ENCODE measurements at regions not wholly inside any gene's neighbourhood (a gene's known extent, or its start where the extent isn't known, plus 50 kb on each side); places are given as distances from the start of the nearest gene placed in this dataset.
"Not testable (repeated sequence)": the region's sequence is repeated elsewhere in the genome, so short reads cannot be mapped to it uniquely, and the experiment has no call there.

GRCh38 chr17:77635176-77635575, 323.3 kb upstream of the TNRC6C start:
- no peak for DNase-seq (ENCODE audit: low read depth in 2 of 3, low spot score in 1 of 3)

DNA sequence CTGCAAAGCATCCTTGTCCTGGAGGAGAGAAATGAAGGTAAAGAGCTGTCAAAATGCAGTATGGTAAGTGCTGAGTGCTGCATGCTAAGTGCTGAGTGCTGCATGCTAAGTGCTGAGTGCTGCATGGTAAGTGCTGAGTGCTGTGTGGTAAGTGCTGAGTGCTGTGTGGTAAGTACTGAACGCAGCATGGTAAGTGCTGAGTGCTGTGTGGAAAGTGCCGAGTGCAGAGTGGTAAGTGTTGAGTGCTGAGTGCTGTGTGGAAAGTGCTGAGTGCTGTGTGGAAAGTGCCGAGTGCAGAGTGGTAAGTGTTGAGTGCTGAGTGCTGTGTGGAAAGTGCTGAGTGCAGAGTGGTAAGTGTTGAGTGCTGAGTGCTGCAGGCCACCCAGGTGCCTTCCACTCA, 322.7 kb upstream of the TNRC6C start:
- not testable (repeated sequence) for DNase-seq (ENCODE audit: low read depth in 2 of 3, low spot score in 1 of 3)

DNA sequence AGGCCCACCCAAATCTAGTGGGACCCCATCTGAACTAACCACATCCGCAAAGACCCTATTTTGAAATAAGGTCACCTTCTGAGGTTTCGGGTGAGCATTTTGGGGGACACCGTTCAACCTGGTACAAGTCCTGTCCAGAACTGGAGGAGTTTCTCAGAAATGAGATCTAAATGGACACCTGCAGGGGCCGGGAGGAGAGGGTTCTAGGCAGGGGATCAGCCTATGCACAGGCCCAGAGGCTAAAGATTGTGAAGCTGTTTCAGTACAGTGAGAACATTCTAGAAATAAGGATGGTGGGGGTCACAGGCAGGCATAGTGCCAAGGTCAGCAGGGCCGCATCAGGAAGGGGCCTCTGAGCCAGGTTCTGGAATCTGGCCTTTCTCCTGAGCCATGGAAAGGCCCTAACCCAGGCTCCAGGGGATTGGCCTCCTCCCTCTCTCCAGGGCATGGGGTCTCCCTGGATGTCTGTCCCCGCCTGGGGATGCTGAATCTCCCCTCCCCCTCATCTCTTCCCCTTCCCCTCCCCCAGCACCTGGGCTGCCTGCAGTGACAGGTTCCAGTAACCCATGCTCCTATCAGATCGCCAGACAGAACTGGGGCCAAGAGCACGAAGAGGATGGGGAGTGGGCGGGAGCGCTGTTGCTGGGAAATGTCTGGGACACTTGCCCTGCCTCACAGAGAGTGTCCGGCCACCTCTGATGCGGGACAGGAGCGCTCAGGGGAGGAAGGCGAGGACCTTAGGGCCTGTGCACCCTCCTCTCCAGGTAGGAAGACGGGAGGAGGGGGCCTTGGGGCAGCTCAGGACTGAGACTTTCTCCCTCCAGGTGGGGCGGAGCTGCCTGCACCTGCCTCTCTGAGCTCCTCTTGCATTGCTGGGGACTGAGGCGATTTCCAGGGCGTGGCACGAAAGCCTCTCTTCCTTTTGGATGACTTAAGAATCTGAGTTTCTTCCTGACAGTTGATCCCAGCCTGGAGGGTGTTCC, 321.4 kb upstream of the TNRC6C start:
- DNase-seq (ENCODE audit: low read depth in 2 of 3, low spot score in 1 of 3), result no peak

- DNase-seq (ENCODE audit: low read depth in 2 of 3, low spot score in 1 of 3), result no peak
These were observed 320.5 kb upstream of the TNRC6C start for GRCh38 chr17:77637818-77638575.

GRCh38 chr17:77640252-77640651, 318.3 kb upstream of the TNRC6C start:
- DNase-seq (ENCODE audit: low read depth in 2 of 3, low spot score in 1 of 3), result no peak

GRCh38 chr17:77640916-77641605, 317.4 kb upstream of the TNRC6C start:
- DNase-seq (ENCODE audit: low read depth in 2 of 3, low spot score in 1 of 3), result no peak

DNA sequence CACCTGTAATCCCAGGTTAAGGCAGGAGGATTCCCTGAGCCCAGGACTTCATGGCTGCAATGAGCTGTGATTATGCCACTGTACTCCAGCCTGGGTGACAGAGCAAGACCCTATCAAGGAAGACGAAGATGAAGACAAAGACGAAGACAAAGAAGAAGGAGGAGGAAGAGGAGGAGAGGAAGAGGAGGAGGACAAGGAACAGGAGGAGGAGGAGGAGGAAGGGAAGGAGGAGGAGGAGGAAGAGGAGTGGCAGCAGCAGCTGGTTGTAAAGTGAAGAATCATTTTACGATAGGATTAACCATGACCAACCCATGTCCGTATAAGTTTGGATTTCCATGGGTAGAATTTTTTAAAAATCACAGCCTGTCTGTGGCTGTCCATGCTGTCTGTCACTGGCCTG, 316.8 kb upstream of the TNRC6C start:
- DNase-seq (ENCODE audit: low read depth in 2 of 3, low spot score in 1 of 3), result no peak

GRCh38 chr17:77644181-77645071, 314.1 kb upstream of the TNRC6C start:
- DNase-seq (ENCODE audit: low read depth in 2 of 3, low spot score in 1 of 3), result no peak

DNA sequence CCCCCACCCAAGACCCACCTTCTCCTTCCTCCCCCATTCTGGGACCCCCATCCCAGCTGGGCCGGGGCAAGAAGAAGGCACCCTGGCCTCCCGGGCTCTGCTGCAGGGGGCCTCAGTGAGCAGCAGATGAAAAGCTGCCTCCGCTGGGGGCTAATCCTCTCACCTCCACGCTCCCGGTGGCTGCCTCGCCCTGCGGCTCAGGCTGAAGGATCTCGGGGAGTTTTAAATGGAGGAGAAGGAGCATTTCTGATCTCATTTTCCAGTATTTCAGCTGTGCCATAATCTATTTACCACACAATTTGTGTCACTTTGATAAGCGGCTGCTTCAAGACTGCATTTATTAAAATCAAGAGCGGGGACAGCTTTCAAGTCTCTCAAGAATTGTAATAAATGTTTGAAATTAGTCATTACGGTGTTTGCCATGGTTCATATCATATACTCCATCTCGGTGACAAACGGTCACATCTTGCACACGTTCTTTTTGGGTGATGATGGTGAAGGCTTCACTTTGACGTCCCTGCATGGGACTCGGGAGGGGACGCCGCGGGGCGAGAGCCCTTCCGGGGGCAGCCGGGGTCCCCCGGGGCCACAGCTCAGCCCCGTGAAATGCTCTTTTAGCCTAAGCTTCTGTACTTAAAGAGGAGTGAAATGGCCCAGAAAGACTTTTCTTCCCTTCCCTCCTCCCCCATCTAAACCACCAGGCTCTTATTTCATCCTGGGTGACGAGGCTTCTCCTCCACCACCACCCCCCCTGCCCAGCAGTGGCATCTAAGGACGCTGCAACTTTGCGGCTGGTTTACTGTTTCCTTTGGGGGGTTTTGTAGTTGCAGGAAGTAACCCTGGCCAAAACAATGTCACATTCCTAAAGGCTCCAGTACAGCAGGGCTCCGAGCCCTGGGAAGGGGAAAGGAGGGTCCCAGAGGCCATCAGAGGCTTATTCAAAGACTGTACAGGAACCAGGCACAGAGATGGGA, 313.1 kb upstream of the TNRC6C start:
- DNase-seq (ENCODE audit: low read depth in 2 of 3, low spot score in 1 of 3), result peak; percentile 38 to 51 (median 42)

- DNase-seq (ENCODE audit: low read depth in 2 of 3, low spot score in 1 of 3), result no peak
These were observed 312.5 kb upstream of the TNRC6C start for GRCh38 chr17:77646046-77646430.

DNA sequence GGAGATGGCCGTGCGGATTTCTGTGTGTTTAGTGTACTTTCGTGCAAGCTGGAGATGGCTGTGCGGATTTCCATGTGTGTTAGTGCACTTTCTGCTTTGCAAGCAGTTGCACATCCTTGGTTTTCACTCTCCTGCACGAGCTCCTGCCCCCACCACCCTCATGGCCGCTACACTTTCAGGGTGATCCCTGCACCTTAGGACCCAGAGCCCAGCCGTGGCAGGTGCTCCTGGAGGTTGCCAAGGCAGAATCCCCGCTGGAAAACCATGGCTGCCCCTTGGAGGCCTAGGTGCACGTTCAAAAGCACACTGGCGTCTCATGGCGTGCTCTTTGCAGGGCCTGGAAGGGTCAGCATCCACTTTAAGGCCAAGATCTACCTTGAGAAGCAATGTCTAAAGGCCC, 311.0 kb upstream of the TNRC6C start:
- DNase-seq (ENCODE audit: low read depth in 2 of 3, low spot score in 1 of 3), result no peak

DNA sequence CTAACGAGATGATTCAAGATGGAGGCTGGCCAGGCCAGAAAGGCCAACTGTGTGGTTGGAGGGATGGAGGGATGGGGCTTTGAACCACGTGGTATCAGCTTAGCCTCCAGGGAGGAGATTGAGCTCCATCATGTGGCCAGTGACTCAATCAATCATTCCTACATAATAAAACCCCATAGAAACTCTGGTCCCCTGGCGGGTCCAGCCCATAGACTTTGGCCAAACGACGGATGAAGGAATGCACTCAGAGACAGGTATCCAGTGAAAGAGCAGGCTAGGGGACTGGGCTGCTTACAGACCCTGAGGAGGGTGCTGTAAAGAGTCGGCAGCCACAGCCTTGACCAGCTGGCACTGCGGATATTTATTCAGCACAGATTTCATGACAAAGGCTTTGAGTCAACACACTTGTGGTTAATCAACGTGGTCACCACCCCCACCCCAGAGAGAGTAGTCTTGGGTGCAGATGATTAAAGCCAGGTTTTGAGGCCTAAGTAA, 308.7 kb upstream of the TNRC6C start:
- DNase-seq (ENCODE audit: low read depth in 2 of 3, low spot score in 1 of 3), result no peak

- DNase-seq (ENCODE audit: low read depth in 2 of 3, low spot score in 1 of 3), result no peak
These were observed 306.5 kb upstream of the TNRC6C start for GRCh38 chr17:77651988-77652387.

DNA sequence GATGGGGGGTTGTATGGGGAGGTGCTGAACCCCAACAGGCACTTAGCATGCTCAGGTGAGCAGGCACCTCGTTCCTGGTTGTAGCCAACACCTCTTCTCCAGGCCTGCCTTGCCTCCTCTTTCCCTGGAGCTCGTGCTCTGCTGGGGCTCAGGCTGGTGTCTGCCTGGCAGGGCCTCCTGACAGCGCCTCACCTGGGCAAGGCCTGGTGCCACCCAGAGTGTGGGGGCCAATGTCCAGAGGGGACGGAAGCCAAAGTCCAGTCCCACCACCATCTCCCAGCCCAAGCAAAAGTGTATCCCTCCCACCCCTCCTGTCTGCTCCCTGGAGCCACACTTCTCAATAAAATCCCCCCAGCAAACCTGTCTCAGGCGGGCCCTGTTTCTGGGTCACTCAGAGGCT, 304.2 kb upstream of the TNRC6C start:
- no peak for DNase-seq (ENCODE audit: low read depth in 2 of 3, low spot score in 1 of 3)

- no peak for DNase-seq (ENCODE audit: low read depth in 2 of 3, low spot score in 1 of 3)
These were observed 303.7 kb upstream of the TNRC6C start for GRCh38 chr17:77654850-77655249.

DNA sequence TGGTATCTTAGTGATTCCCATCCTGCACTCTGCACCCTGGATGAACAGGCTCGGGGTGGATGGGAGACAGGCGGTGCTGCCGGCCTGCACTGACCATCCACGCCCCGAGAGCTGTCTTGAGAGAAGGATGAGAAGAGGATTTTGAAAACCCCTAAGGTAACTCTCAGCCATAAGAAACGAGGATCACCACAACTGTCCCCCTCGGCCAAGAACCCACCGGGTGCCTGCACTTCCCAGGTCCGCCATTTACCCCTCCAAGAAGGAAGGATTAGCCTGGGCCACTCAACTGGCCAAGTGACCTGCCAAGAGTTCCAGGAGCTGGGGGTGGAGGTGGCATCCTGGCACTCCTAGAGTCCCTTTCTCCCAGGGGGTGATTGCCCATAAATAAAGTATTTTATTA, 302.4 kb upstream of the TNRC6C start:
- no peak for DNase-seq (ENCODE audit: low read depth in 2 of 3, low spot score in 1 of 3)

GRCh38 chr17:77657839-77658238, 300.7 kb upstream of the TNRC6C start:
- DNase-seq (ENCODE audit: low read depth in 2 of 3, low spot score in 1 of 3), result no peak

- no peak for DNase-seq (ENCODE audit: low read depth in 2 of 3, low spot score in 1 of 3)
These were observed 298.0 kb upstream of the TNRC6C start for GRCh38 chr17:77660524-77660923.

GRCh38 chr17:77662833-77663232, 295.7 kb upstream of the TNRC6C start:
- DNase-seq (ENCODE audit: low read depth in 2 of 3, low spot score in 1 of 3), result no peak
